ENCODE measurements at regions not wholly inside any gene's neighbourhood (a gene's known extent, or its start where the extent isn't known, plus 50 kb on each side); places are given as distances from the start of the nearest gene placed in this dataset.

DNA sequence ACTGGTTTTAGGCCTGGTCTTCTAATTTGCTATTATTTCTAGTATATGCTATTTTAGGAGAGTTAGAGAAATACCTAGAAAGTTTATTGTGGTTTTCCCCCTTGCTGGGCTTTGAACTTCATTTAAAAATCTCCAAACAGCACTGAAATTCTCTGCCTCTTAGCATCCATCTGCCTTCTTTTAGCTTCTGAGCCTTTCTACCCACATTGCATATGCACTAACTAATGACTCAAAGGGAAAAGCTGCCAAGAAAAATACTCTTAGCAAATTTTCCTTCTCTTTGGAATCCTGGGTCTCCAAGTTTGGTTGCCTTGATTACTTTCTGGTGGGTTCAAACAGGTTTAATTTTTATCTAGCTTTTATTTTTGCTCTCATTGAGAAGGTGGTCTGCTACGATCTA lies 408.4 kb upstream of the PTBP2 start (continued):
- no peak for TF ChIP-seq TBP (IDR thresholded peaks at IDR 0.05; ENCODE audit: low read depth, low read length)
- no peak for TF ChIP-seq KDM1A (IDR thresholded peaks at IDR 0.05; ENCODE audit: borderline replicate concordance, low read length)
- no peak for TF ChIP-seq TAF7 (optimal IDR thresholded peaks at IDR 0.05; ENCODE audit: borderline replicate concordance, low read depth, low read length)
- no peak for TF ChIP-seq SUZ12 (IDR thresholded peaks at IDR 0.05; ENCODE audit: low read length)
- TF ChIP-seq SP4 (IDR thresholded peaks at IDR 0.05; ENCODE audit: low read length) = no peak

Data from H1 (cell line).